Keratinocyte (primary cell): ENCODE measurements at regions not wholly inside any gene's neighbourhood (a gene's known extent, or its start where the extent isn't known, plus 50 kb on each side); places are given as distances from the start of the nearest gene placed in this dataset.

ENCODE experiments used
- DNase-seq: peaks from one replicate; pipeline ENCODE4 v3.0.0-alpha.2; 2011; ENCODE audit warnings: low read depth, missing footprints, low spot score
- FAIRE-seq: peaks from 2 replicates; lab custom pipeline; 2011; peaks lifted over from hg19 to GRCh38; lab: Jason Lieb, UNC
- H2AFZ ChIP-seq: 2 replicates; pipeline ENCODE4 v1.6.0; 2012; ENCODE audit warnings: low read length, control low read depth, inconsistent platforms; ENCODE audit not compliant: control insufficient read depth
- H3K27ac ChIP-seq: 2 replicates; pipeline ENCODE4 v1.5.1; 2011; ENCODE audit warnings: low read length; ENCODE audit not compliant: control insufficient read depth, insufficient read depth
- H3K27me3 ChIP-seq: 3 replicates; pipeline ENCODE4 v1.6.0; 2011; ENCODE audit warnings: low read length; ENCODE audit not compliant: control insufficient read depth, insufficient read depth; ENCODE audit errors: extremely low read depth
- H3K36me3 ChIP-seq, 2 experiments: 2 replicates in 1 of 2; 3 replicates in 1 of 2; pipeline ENCODE4 v1.5.1; 2011; ENCODE audit warnings: low read length in 2 of 2, mild to moderate bottlenecking in 1 of 2; ENCODE audit not compliant: control insufficient read depth in 2 of 2, insufficient read depth in 2 of 2; ENCODE audit errors: extremely low read depth in 1 of 2
- H3K4me1 ChIP-seq: 3 replicates; pipeline ENCODE4 v1.5.1; 2011; ENCODE audit warnings: low read length; ENCODE audit not compliant: control insufficient read depth, insufficient read depth; ENCODE audit errors: extremely low read depth
- H3K4me2 ChIP-seq: 3 replicates; pipeline ENCODE4 v1.6.0; 2011; ENCODE audit warnings: low read depth, low read length; ENCODE audit not compliant: control insufficient read depth, insufficient read depth; ENCODE audit errors: extremely low read depth
- H3K4me3 ChIP-seq, 3 experiments: fragments of 200-600 bp in 1 of 3; sonication (generic) in 1 of 3; 2 replicates in 2 of 3; 3 replicates in 1 of 3; pipeline ENCODE4 v1.5.1; 2011 to 2016; ENCODE audit warnings: low read length in 3 of 3, mild to moderate bottlenecking in 3 of 3, control low read depth in 2 of 3, inconsistent platforms in 1 of 3, low read depth in 1 of 3, mixed read lengths in 1 of 3, mixed run types in 1 of 3, moderate library complexity in 1 of 3; ENCODE audit not compliant: control insufficient read depth in 2 of 3, insufficient read depth in 2 of 3; ENCODE audit errors: extremely low read depth in 1 of 3
- H3K79me2 ChIP-seq: 2 replicates; pipeline ENCODE4 v1.6.0; 2012; ENCODE audit warnings: low read length; ENCODE audit not compliant: control insufficient read depth, insufficient read depth
- H3K9ac ChIP-seq: 3 replicates; pipeline ENCODE4 v1.6.0; 2011; ENCODE audit warnings: low read length; ENCODE audit not compliant: control insufficient read depth, insufficient read depth; ENCODE audit errors: extremely low read depth
- H3K9me1 ChIP-seq: 3 replicates; pipeline ENCODE4 v1.6.0; 2011; ENCODE audit warnings: low read length; ENCODE audit not compliant: control insufficient read depth, insufficient read depth; ENCODE audit errors: extremely low read depth
- H3K9me3 ChIP-seq: 2 replicates; pipeline ENCODE4 v1.5.1; 2012; ENCODE audit warnings: low read depth, low read length; ENCODE audit not compliant: control insufficient read depth
- H4K20me1 ChIP-seq: 3 replicates; pipeline ENCODE4 v1.6.0; 2011; ENCODE audit warnings: low read length; ENCODE audit not compliant: control insufficient read depth, insufficient read depth; ENCODE audit errors: extremely low read depth
- CTCF ChIP-seq, 3 experiments: IDR thresholded peaks in 1 of 3; conservative IDR thresholded peaks in 1 of 3; optimal IDR thresholded peaks in 1 of 3; 2 replicates in 2 of 3; 3 replicates in 1 of 3; pipeline versions ENCODE3 to v1.5.1; 2011; ENCODE audit warnings: low read length in 3 of 3, mild to moderate bottlenecking in 3 of 3, moderate library complexity in 2 of 3, control low read depth in 1 of 3, inconsistent platforms in 1 of 3; ENCODE audit not compliant: insufficient read depth in 2 of 3; ENCODE audit errors: extremely low read depth in 1 of 3
- EZH2 ChIP-seq: IDR thresholded peaks from one replicate; pipeline ENCODE4 v1.6.1; 2012; ENCODE audit warnings: inconsistent platforms, mild to moderate bottlenecking, low read length, moderate library complexity
- dilution Hi-C: fragments of 300-500 bp; cut with MboI; formaldehyde crosslinking; loops from one replicate; pipeline ENCODE4 v1.7.0; 2020; ENCODE audit warnings: low sequenced_read_pairs; ENCODE audit not compliant: extremely low pct_ligation_motif_present

- no peak overlapping the region for H3K4me2 ChIP-seq
- DNase-seq (no peak), FAIRE-seq (no peak)
- H3K4me1 ChIP-seq: peaks cover under 1% of the 10 kb centered on the region
- no peaks in the 10 kb centered on the region for H3K79me2 ChIP-seq
- H3K4me3 ChIP-seq: no peak overlapping the region
- no peaks in the 10 kb centered on the region for H3K9me1 ChIP-seq
- H3K36me3 ChIP-seq: no peaks in the 10 kb centered on the region
- no peak for TF ChIP-seq CTCF (optimal IDR thresholded peaks at IDR 0.05 in 1 of 3, IDR thresholded peaks at IDR 0.05 in 1 of 3, conservative IDR thresholded peaks at IDR 0.05 in 1 of 3; ENCODE audit: extremely low read depth in 1 of 3, insufficient read depth in 2 of 3, low read length in 3 of 3)
- TF ChIP-seq EZH2: no peak
- no peak overlapping the region for H3K27ac ChIP-seq
- H4K20me1 ChIP-seq: no peaks in the 10 kb centered on the region
- H2AFZ ChIP-seq: no peak overlapping the region
- no peaks in the 10 kb centered on the region for H3K27me3 ChIP-seq
- dilution Hi-C loops: no loop called here
- no peaks in the 10 kb centered on the region for H3K9me3 ChIP-seq
- H3K9ac ChIP-seq: no peak overlapping the region
Observed at GRCh38 chr15:79164465-79164864, 73.9 kb upstream of the RASGRF1 start.

- Histone ChIP-seq H2AFZ (no peak overlapping the region), H3K36me3 (no peaks in the 10 kb centered on the region), H3K4me1 (no peaks in the 10 kb centered on the region), H3K9me3 (no peaks in the 10 kb centered on the region), H4K20me1 (no peaks in the 10 kb centered on the region), H3K27ac (no peak overlapping the region), H3K4me3 (no peak overlapping the region), H3K9ac (no peak overlapping the region), H3K27me3 (no peaks in the 10 kb centered on the region), H3K79me2 (no peaks in the 10 kb centered on the region), H3K4me2 (no peak overlapping the region), H3K9me1 (no peaks in the 10 kb centered on the region)
- dilution Hi-C loops: no loop called here
- TF ChIP-seq EZH2: no peak
- TF ChIP-seq CTCF (optimal IDR thresholded peaks at IDR 0.05 in 1 of 3, IDR thresholded peaks at IDR 0.05 in 1 of 3, conservative IDR thresholded peaks at IDR 0.05 in 1 of 3; ENCODE audit: extremely low read depth in 1 of 3, insufficient read depth in 2 of 3, low read length in 3 of 3): no peak
- no peak for DNase-seq
- FAIRE-seq: no peak
Observed at GRCh38 chr15:79164043-79164442, 73.5 kb upstream of the RASGRF1 start.
